NCI-H2107 (cell line): ENCODE measurements at regions not wholly inside any gene's neighbourhood (a gene's known extent, or its start where the extent isn't known, plus 50 kb on each side); places are given as distances from the start of the nearest gene placed in this dataset.
A peak's percentile ranks its signal among the peaks of the same experiment; 100 is the strongest.

Source experiments
- DNase-seq: peaks from one replicate; lab custom pipeline; 2025; lab: John Stamatoyannopoulos, UW

GRCh38 chr7:13139436-13139835 lies 452.0 kb downstream of the ARL4A start:
- no peak for DNase-seq

- no peak for DNase-seq
Measured at GRCh38 chr7:13144673-13145072, 457.2 kb downstream of the ARL4A start.

- no peak for DNase-seq
Measured at GRCh38 chr7:13148548-13148947, 461.1 kb downstream of the ARL4A start.

GRCh38 chr7:13151978-13152377 lies 464.5 kb downstream of the ARL4A start:
- no peak for DNase-seq

- no peak for DNase-seq
Measured at GRCh38 chr7:13152755-13153154, 465.3 kb downstream of the ARL4A start.

GRCh38 chr7:13153266-13153665 lies 465.8 kb downstream of the ARL4A start:
- no peak for DNase-seq

- DNase-seq = no peak
Measured at GRCh38 chr7:13153742-13154141, 466.3 kb downstream of the ARL4A start.

GRCh38 chr7:13155188-13155587 lies 467.8 kb downstream of the ARL4A start:
- peak; percentile 48 for DNase-seq

- DNase-seq = no peak
Measured at GRCh38 chr7:13159003-13159402, 471.6 kb downstream of the ARL4A start.

- no peak for DNase-seq
Measured at GRCh38 chr7:13159467-13160184, 472.2 kb downstream of the ARL4A start.

GRCh38 chr7:13161125-13161524 lies 473.7 kb downstream of the ARL4A start:
- DNase-seq = no peak

- no peak for DNase-seq
Measured at GRCh38 chr7:13165854-13166253, 478.4 kb downstream of the ARL4A start.

- DNase-seq = no peak
Measured at GRCh38 chr7:13166801-13167200, 479.4 kb downstream of the ARL4A start.

GRCh38 chr7:13169356-13169755 lies 481.9 kb downstream of the ARL4A start:
- DNase-seq = no peak

GRCh38 chr7:13174991-13175390 lies 487.6 kb downstream of the ARL4A start:
- no peak for DNase-seq

GRCh38 chr7:13179011-13179582 lies 491.7 kb downstream of the ARL4A start:
- DNase-seq = peak; percentile 15

GRCh38 chr7:13179775-13180523 lies 492.5 kb downstream of the ARL4A start:
- DNase-seq = no peak

- DNase-seq = peak; percentile 68
Measured at GRCh38 chr7:13181216-13181615, 493.8 kb downstream of the ARL4A start.

- no peak for DNase-seq
Measured at GRCh38 chr7:13185139-13185538, 497.7 kb downstream of the ARL4A start.

- no peak for DNase-seq
Measured at GRCh38 chr7:13188236-13188805, 500.9 kb downstream of the ARL4A start.

- no peak for DNase-seq
Measured at GRCh38 chr7:13188922-13189321, 501.5 kb downstream of the ARL4A start.

- no peak for DNase-seq
Measured at GRCh38 chr7:13189668-13190067, 502.2 kb downstream of the ARL4A start.

GRCh38 chr7:13197501-13197900 lies 510.1 kb downstream of the ARL4A start:
- no peak for DNase-seq
